CD14-positive monocyte (primary cell): ENCODE measurements at regions not wholly inside any gene's neighbourhood (a gene's known extent, or its start where the extent isn't known, plus 50 kb on each side); places are given as distances from the start of the nearest gene placed in this dataset.

Experiments used
- DNase-seq, 3 donors: peaks; one replicate each; pipeline ENCODE4 v3.0.0-alpha.2; 2011 to 2022
- H2AFZ ChIP-seq: 2 replicates; pipeline ENCODE4 v1.6.0; 2012; ENCODE audit warnings: mild to moderate bottlenecking, low read depth, low read length, inconsistent platforms; ENCODE audit not compliant: insufficient read depth, poor library complexity, severe bottlenecking
- H3K27ac ChIP-seq, 2 donors: 1 replicate in 1 of 2; 2 replicates in 1 of 2; pipeline ENCODE4 v1.5.1; 2012 to 2013; ENCODE audit warnings: low read length in 2 of 2, control low read depth in 1 of 2, inconsistent platforms in 1 of 2, low read depth in 1 of 2, mild to moderate bottlenecking in 1 of 2
- H3K27me3 ChIP-seq, 2 donors: one replicate each; pipeline versions ENCODE4 v1.6.0 to v1.6.1; 2011 to 2013; ENCODE audit warnings: low read length in 2 of 2; ENCODE audit not compliant: control insufficient read depth in 2 of 2, insufficient read depth in 2 of 2
- H3K36me3 ChIP-seq, 2 donors: replicated peaks in 1 of 2; 1 replicate in 1 of 2; 2 replicates in 1 of 2; pipeline versions ENCODE4 v1.5.1 to v1.6.1; 2012 to 2013; ENCODE audit warnings: low read length in 2 of 2, control low read depth in 1 of 2, inconsistent platforms in 1 of 2, mild to moderate bottlenecking in 1 of 2; ENCODE audit not compliant: insufficient read depth in 2 of 2, control insufficient read depth in 1 of 2
- H3K4me1 ChIP-seq, 2 donors: 1 replicate in 1 of 2; 2 replicates in 1 of 2; pipeline versions ENCODE4 v1.5.1 to v1.6.1; 2012 to 2013; ENCODE audit warnings: low read length in 2 of 2, control low read depth in 1 of 2, inconsistent platforms in 1 of 2, mild to moderate bottlenecking in 1 of 2, moderate library complexity in 1 of 2; ENCODE audit not compliant: insufficient read depth in 2 of 2, control insufficient read depth in 1 of 2
- H3K4me2 ChIP-seq: replicated peaks from 2 replicates; pipeline ENCODE3; 2012; ENCODE audit warnings: low read length, moderate library complexity, mild to moderate bottlenecking; ENCODE audit not compliant: poor library complexity, severe bottlenecking; ENCODE audit errors: extremely low read depth
- H3K4me3 ChIP-seq, 3 experiments: fragments of 200-600 bp in 1 of 3; sonication (generic) in 1 of 3; replicated peaks in 1 of 3; 1 replicate in 2 of 3; 2 replicates in 1 of 3; pipeline ENCODE4 v1.5.1; 2011 to 2013; ENCODE audit warnings: low read length in 3 of 3, mild to moderate bottlenecking in 3 of 3, control low read depth in 2 of 3, low read depth in 2 of 3, inconsistent platforms in 1 of 3, moderate library complexity in 1 of 3
- H3K79me2 ChIP-seq: 2 replicates; pipeline ENCODE4 v1.6.0; 2012; ENCODE audit warnings: mild to moderate bottlenecking, control low read depth, inconsistent platforms, low read length, moderate library complexity; ENCODE audit not compliant: insufficient read depth
- H3K9ac ChIP-seq: 2 replicates; pipeline ENCODE4 v1.6.0; 2017; ENCODE audit warnings: low read length, mild to moderate bottlenecking; ENCODE audit not compliant: insufficient read depth, poor library complexity, severe bottlenecking
- H3K9me3 ChIP-seq, 2 donors: replicated peaks in 1 of 2; 1 replicate in 1 of 2; 2 replicates in 1 of 2; pipeline versions ENCODE4 v1.5.1 to v1.6.1; 2012 to 2013; ENCODE audit warnings: low read length in 2 of 2, control low read depth in 1 of 2; ENCODE audit not compliant: control insufficient read depth in 1 of 2, insufficient read depth in 1 of 2
- H4K20me1 ChIP-seq: 2 replicates; pipeline ENCODE4 v1.6.0; 2012; ENCODE audit warnings: mild to moderate bottlenecking, low read length, control low read depth, moderate library complexity; ENCODE audit not compliant: insufficient read depth
- H3K27ac Mint-ChIP-seq, 7 donors: one replicate each; pipeline ENCODE4 v1.8.0; 2020; ENCODE audit warnings: mild to moderate bottlenecking in 7 of 7, mixed read lengths in 7 of 7, moderate library complexity in 6 of 7, inconsistent platforms in 2 of 7
- H3K27me3 Mint-ChIP-seq, 3 donors: one replicate each; pipeline ENCODE4 v1.8.0; 2021 to 2022; ENCODE audit warnings: low read depth in 3 of 3, mild to moderate bottlenecking in 3 of 3, mixed read lengths in 3 of 3, moderate library complexity in 3 of 3, inconsistent platforms in 1 of 3
- H3K36me3 Mint-ChIP-seq, 2 donors: one replicate each; pipeline ENCODE4 v1.8.0; 2020; ENCODE audit warnings: mixed read lengths in 2 of 2, inconsistent platforms in 1 of 2, mild to moderate bottlenecking in 1 of 2
- H3K4me1 Mint-ChIP-seq: one replicate; pipeline ENCODE4 v1.8.0; 2020; ENCODE audit warnings: mild to moderate bottlenecking, mixed read lengths
- H3K4me3 Mint-ChIP-seq, 2 donors: one replicate each; pipeline ENCODE4 v1.8.0; 2020; ENCODE audit warnings: mild to moderate bottlenecking in 2 of 2, mixed read lengths in 2 of 2, moderate library complexity in 1 of 2
- H3K9me3 Mint-ChIP-seq, 7 donors: one replicate each; pipeline ENCODE4 v1.8.0; 2020 to 2022; ENCODE audit warnings: mixed read lengths in 7 of 7, mild to moderate bottlenecking in 6 of 7, moderate library complexity in 6 of 7, inconsistent platforms in 2 of 7
- CTCF ChIP-seq: fragments of 200-600 bp; IDR thresholded peaks from one replicate; pipeline ENCODE4 v1.8.0; 2022; ENCODE audit warnings: antibody characterized with exemption, mild to moderate bottlenecking
- WGBS: methylation state at CpG from one replicate; pipeline ENCODE4 v1.1.5; 2013; ENCODE audit warnings: missing lambda C conversion rate; ENCODE audit not compliant: insufficient coverage; 5-methylcytosine and 5-hydroxymethylcytosine counted together
- intact Hi-C, 2 donors: fragments of 100-400 bp; cut with micrococcal nuclease; formaldehyde crosslinking; loops; one replicate each; pipeline versions ENCODE4 v1.15.0 to v1.15.1; 2023

GRCh38 chr19:29015569-29015968, 197.4 kb downstream of the UQCRFS1 start:
- Histone ChIP-seq H3K27ac (no peak overlapping the region), H3K9me3 (no peaks in the 10 kb centered on the region), H4K20me1 (no peaks in the 10 kb centered on the region), H3K36me3 (no peaks in the 10 kb centered on the region), H3K4me1 (no peaks in the 10 kb centered on the region), H2AFZ (no peak overlapping the region), H3K4me2 (no peak overlapping the region), H3K9ac (no peak overlapping the region), H3K79me2 (no peaks in the 10 kb centered on the region), H3K4me3 (no peak overlapping the region), H3K27me3 (no peaks in the 10 kb centered on the region)
- H3K27me3 Mint-ChIP-seq = peaks cover 0 to 5% (median 3%) of the 10 kb centered on the region in 3 donors
- no peaks in the 10 kb centered on the region for H3K9me3 Mint-ChIP-seq
- H3K36me3 Mint-ChIP-seq = no peaks in the 10 kb centered on the region
- intact Hi-C loops = no loop called here
- H3K4me1 Mint-ChIP-seq = no peaks in the 10 kb centered on the region
- no peak overlapping the region for H3K4me3 Mint-ChIP-seq
- DNase-seq = no peak
- no peak for TF ChIP-seq CTCF
- H3K27ac Mint-ChIP-seq = peak overlapping the region in 1 of 7 donors; percentile 3

GRCh38 chr19:29014857-29015436, 198.0 kb downstream of the UQCRFS1 start:
- Histone ChIP-seq H3K9me3 (no peaks in the 10 kb centered on the region), H3K27ac (no peak overlapping the region), H3K4me1 (no peaks in the 10 kb centered on the region), H3K4me2 (no peak overlapping the region), H3K27me3 (no peaks in the 10 kb centered on the region), H3K9ac (no peak overlapping the region), H3K79me2 (no peaks in the 10 kb centered on the region), H3K36me3 (no peaks in the 10 kb centered on the region), H4K20me1 (no peaks in the 10 kb centered on the region), H3K4me3 (no peak overlapping the region), H2AFZ (no peak overlapping the region)
- Mint-ChIP-seq H3K27me3 (peaks cover 0 to 5% (median 3%) of the 10 kb centered on the region in 3 donors), H3K9me3 (peaks cover 0 to 1% (median 0%) of the 10 kb centered on the region in 7 donors), H3K36me3 (no peaks in the 10 kb centered on the region), H3K4me1 (no peaks in the 10 kb centered on the region), H3K4me3 (no peak overlapping the region), H3K27ac (no peak overlapping the region)
- DNase-seq = no peak
- TF ChIP-seq CTCF = no peak
- intact Hi-C loops = no loop called here
- 74% methylated on average over 14 of the region's 14 CpGs for WGBS
